ELR (cell line): ENCODE measurements at regions not wholly inside any gene's neighbourhood (a gene's known extent, or its start where the extent isn't known, plus 50 kb on each side); places are given as distances from the start of the nearest gene placed in this dataset.

Experiments used
- DNase-seq: peaks from one replicate; pipeline ENCODE4 v3.0.0-alpha.2; 2015; ENCODE audit warnings: low read depth

- no peak for DNase-seq
Observed at GRCh38 chr21:16305686-16306085, 575.9 kb downstream of the USP25 start.

- DNase-seq, result no peak
Observed at GRCh38 chr21:16307256-16307655, 577.5 kb downstream of the USP25 start.

- peak; percentile 24 for DNase-seq
Observed at GRCh38 chr21:16308269-16308668, 578.5 kb downstream of the USP25 start.

- no peak for DNase-seq
Observed at GRCh38 chr21:16309250-16309971, 579.6 kb downstream of the USP25 start.

GRCh38 chr21:16310176-16310575, 580.4 kb downstream of the USP25 start:
- DNase-seq, result no peak

- no peak for DNase-seq
Observed at GRCh38 chr21:16311229-16311628, 581.4 kb downstream of the USP25 start.

- no peak for DNase-seq
Observed at GRCh38 chr21:16312321-16312720, 582.5 kb downstream of the USP25 start.

GRCh38 chr21:16315223-16315622, 585.4 kb downstream of the USP25 start:
- no peak for DNase-seq

GRCh38 chr21:16318651-16319300, 589.0 kb downstream of the USP25 start:
- no peak for DNase-seq

GRCh38 chr21:16320110-16320509, 590.3 kb downstream of the USP25 start:
- DNase-seq, result no peak

GRCh38 chr21:16322454-16322853, 592.7 kb downstream of the USP25 start:
- no peak for DNase-seq

GRCh38 chr21:16323596-16323995, 593.8 kb downstream of the USP25 start:
- DNase-seq, result no peak

- no peak for DNase-seq
Observed at GRCh38 chr21:16324630-16325029, 594.8 kb downstream of the USP25 start.

- peak; percentile 76 for DNase-seq
Observed at GRCh38 chr21:16330082-16330907, 600.5 kb downstream of the USP25 start.

- DNase-seq, result no peak
Observed at GRCh38 chr21:16330908-16331268, 601.1 kb downstream of the USP25 start.

GRCh38 chr21:16337266-16337665, 607.5 kb downstream of the USP25 start:
- DNase-seq, result no peak

- no peak for DNase-seq
Observed at GRCh38 chr21:16342932-16343331, 613.1 kb downstream of the USP25 start.

GRCh38 chr21:16343776-16344175, 614.0 kb downstream of the USP25 start:
- no peak for DNase-seq

- DNase-seq, result no peak
Observed at GRCh38 chr21:16345757-16346156, 616.0 kb downstream of the USP25 start.

- DNase-seq, result no peak
Observed at GRCh38 chr21:16347223-16347622, 617.4 kb downstream of the USP25 start.

GRCh38 chr21:16353764-16354163, 624.0 kb downstream of the USP25 start:
- no peak for DNase-seq

- DNase-seq, result no peak
Observed at GRCh38 chr21:16357994-16358393, 628.2 kb downstream of the USP25 start.

- DNase-seq, result no peak
Observed at GRCh38 chr21:16358784-16359183, 629.0 kb downstream of the USP25 start.
